ENCODE measurements at regions not wholly inside any gene's neighbourhood (a gene's known extent, or its start where the extent isn't known, plus 50 kb on each side); places are given as distances from the start of the nearest gene placed in this dataset.
"Not testable (repeated sequence)": the region's sequence is repeated elsewhere in the genome, so short reads cannot be mapped to it uniquely, and the experiment has no call there.

GRCh38 chr15:98289747-98290146 is 329.2 kb downstream of the ARRDC4 start:
- Histone ChIP-seq H3K4me3 (ENCODE audit: low read depth, low read length) (no peak overlapping the region), H3K9me3 (no peaks in the 10 kb centered on the region), H3K27me3 (peaks cover 33% of the 10 kb centered on the region), H3K36me3 (no peaks in the 10 kb centered on the region), H3K4me1 (no peaks in the 10 kb centered on the region)
- no peak for TF ChIP-seq CTCF (IDR thresholded peaks at IDR 0.05; ENCODE audit: low read depth, low read length)
- no peak for DNase-seq

- Histone ChIP-seq H3K36me3 (no peaks in the 10 kb centered on the region), H3K27me3 (peaks cover 32% of the 10 kb centered on the region), H3K9me3 (no peaks in the 10 kb centered on the region), H3K4me3 (ENCODE audit: low read depth, low read length) (no peak overlapping the region), H3K4me1 (no peaks in the 10 kb centered on the region)
- DNase-seq, result peak; percentile 71
- TF ChIP-seq CTCF (IDR thresholded peaks at IDR 0.05; ENCODE audit: low read depth, low read length), result peak; percentile 85
These were observed 332.1 kb downstream of the ARRDC4 start for GRCh38 chr15:98292442-98293240.

- no peaks in the 10 kb centered on the region for H3K36me3 ChIP-seq
- no peaks in the 10 kb centered on the region for H3K4me1 ChIP-seq
- H3K27me3 ChIP-seq, result peaks cover 43% of the 10 kb centered on the region
- H3K9me3 ChIP-seq, result no peaks in the 10 kb centered on the region
- DNase-seq, result no peak
- H3K4me3 ChIP-seq (ENCODE audit: low read depth, low read length), result no peak overlapping the region
- no peak for TF ChIP-seq CTCF (IDR thresholded peaks at IDR 0.05; ENCODE audit: low read depth, low read length)
These were observed 333.6 kb downstream of the ARRDC4 start for GRCh38 chr15:98294126-98294525.

GRCh38 chr15:98295101-98295759 is 334.7 kb downstream of the ARRDC4 start:
- not testable (repeated sequence) for H3K9me3 ChIP-seq; H3K4me3 ChIP-seq (ENCODE audit: low read depth, low read length); H3K4me1 ChIP-seq; H3K36me3 ChIP-seq
- H3K27me3 ChIP-seq, result peaks cover 53% of the 10 kb centered on the region
- DNase-seq, result peak; percentile 52
- peak; percentile 52 for TF ChIP-seq CTCF (IDR thresholded peaks at IDR 0.05; ENCODE audit: low read depth, low read length)

GRCh38 chr15:98296653-98297052 is 336.1 kb downstream of the ARRDC4 start:
- H3K27me3 ChIP-seq, result peaks cover 67% of the 10 kb centered on the region
- H3K9me3 ChIP-seq, result no peaks in the 10 kb centered on the region
- TF ChIP-seq CTCF (IDR thresholded peaks at IDR 0.05; ENCODE audit: low read depth, low read length), result no peak
- no peaks in the 10 kb centered on the region for H3K36me3 ChIP-seq
- H3K4me1 ChIP-seq, result no peaks in the 10 kb centered on the region
- no peak overlapping the region for H3K4me3 ChIP-seq (ENCODE audit: low read depth, low read length)
- no peak for DNase-seq

- peaks cover 49% of the 10 kb centered on the region for H3K27me3 ChIP-seq
These were observed 343.9 kb downstream of the ARRDC4 start for GRCh38 chr15:98304371-98304770.

More at GRCh38 chr15:98304371-98304770, 343.9 kb downstream of the ARRDC4 start:
- Histone ChIP-seq H3K4me1 (no peaks in the 10 kb centered on the region), H3K9me3 (no peaks in the 10 kb centered on the region), H3K36me3 (no peaks in the 10 kb centered on the region), H3K4me3 (ENCODE audit: low read depth, low read length) (no peak overlapping the region)
- TF ChIP-seq CTCF (IDR thresholded peaks at IDR 0.05; ENCODE audit: low read depth, low read length), result no peak
- no peak for DNase-seq

Measured in BE2C (cell line).